ENCODE measurements at regions not wholly inside any gene's neighbourhood (a gene's known extent, or its start where the extent isn't known, plus 50 kb on each side); places are given as distances from the start of the nearest gene placed in this dataset.

GRCh38 chr4:141409556-141409955, 188.9 kb downstream of the ZNF330 start:
- TF ChIP-seq FOXJ3 (CRISPR knock-in tag; IDR thresholded peaks at IDR 0.05): no peak
- TF ChIP-seq RFX5 (IDR thresholded peaks at IDR 0.05; ENCODE audit: low read length): no peak
- no peak for TF ChIP-seq POLR2AphosphoS5 (IDR thresholded peaks at IDR 0.05; ENCODE audit: low read depth, low read length)
- no peak for TF ChIP-seq RAD21 (IDR thresholded peaks at IDR 0.05; ENCODE audit: low read length)
- TF ChIP-seq MEF2A (IDR thresholded peaks at IDR 0.05; ENCODE audit: borderline replicate concordance, low read depth): no peak
- no peak for TF ChIP-seq JUND (IDR thresholded peaks at IDR 0.05)
- TF ChIP-seq CTCF (IDR thresholded peaks at IDR 0.05): no peak
- TF ChIP-seq REST (IDR thresholded peaks at IDR 0.05; ENCODE audit: low read depth, low read length): no peak
- no peak for TF ChIP-seq ELF1 (IDR thresholded peaks at IDR 0.05)
- no peak for TF ChIP-seq USF2 (IDR thresholded peaks at IDR 0.05; ENCODE audit: borderline replicate concordance, low read depth, low read length)
- TF ChIP-seq ZBTB33 (IDR thresholded peaks at IDR 0.05; ENCODE audit: borderline replicate concordance, low read depth): no peak
- no peak for TF ChIP-seq EP300 (IDR thresholded peaks at IDR 0.05; ENCODE audit: borderline replicate concordance in 1 of 2, low read depth in 1 of 2, low read length in 1 of 2)
- no peak for TF ChIP-seq MAX (IDR thresholded peaks at IDR 0.05; ENCODE audit: low read depth)
- no peak for TF ChIP-seq TAF1 (IDR thresholded peaks at IDR 0.05; ENCODE audit: borderline replicate concordance, low read depth, low read length)

Data from SK-N-SH (cell line).